HG03469 (cell line): ENCODE measurements at regions not wholly inside any gene's neighbourhood (a gene's known extent, or its start where the extent isn't known, plus 50 kb on each side); places are given as distances from the start of the nearest gene placed in this dataset.
"Not testable (repeated sequence)": the region's sequence is repeated elsewhere in the genome, so short reads cannot be mapped to it uniquely, and the experiment has no call there.

Source experiments
- ATAC-seq: cut with Tn5 transposase; IDR thresholded peaks from one replicate; pipeline ENCODE4 v1.9.1; 2021; ENCODE audit warnings: mild to moderate bottlenecking, moderate library complexity, moderate number of reproducible peaks; ENCODE audit not compliant: unreplicated experiment

DNA sequence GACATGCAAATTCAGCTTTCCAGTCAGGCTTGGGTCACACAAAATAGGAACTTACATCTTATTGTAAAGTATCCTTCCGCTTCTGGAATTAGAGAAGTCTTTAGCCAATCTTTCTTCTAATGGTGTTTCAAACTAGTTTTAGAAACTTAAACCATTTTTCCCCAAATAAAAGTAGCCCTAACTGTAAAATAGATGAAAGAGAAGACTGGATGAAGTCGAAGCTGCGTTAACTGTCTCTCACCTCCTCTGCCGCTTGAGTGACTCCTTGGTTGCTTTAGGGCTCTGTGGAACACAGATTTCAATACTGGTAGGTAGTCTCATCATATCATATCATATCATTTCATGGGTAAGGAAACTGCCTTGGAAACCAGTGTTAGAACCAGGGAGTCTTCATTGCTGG, 498.4 kb downstream of the XIRP2 start:
- ATAC-seq, result no peak

DNA sequence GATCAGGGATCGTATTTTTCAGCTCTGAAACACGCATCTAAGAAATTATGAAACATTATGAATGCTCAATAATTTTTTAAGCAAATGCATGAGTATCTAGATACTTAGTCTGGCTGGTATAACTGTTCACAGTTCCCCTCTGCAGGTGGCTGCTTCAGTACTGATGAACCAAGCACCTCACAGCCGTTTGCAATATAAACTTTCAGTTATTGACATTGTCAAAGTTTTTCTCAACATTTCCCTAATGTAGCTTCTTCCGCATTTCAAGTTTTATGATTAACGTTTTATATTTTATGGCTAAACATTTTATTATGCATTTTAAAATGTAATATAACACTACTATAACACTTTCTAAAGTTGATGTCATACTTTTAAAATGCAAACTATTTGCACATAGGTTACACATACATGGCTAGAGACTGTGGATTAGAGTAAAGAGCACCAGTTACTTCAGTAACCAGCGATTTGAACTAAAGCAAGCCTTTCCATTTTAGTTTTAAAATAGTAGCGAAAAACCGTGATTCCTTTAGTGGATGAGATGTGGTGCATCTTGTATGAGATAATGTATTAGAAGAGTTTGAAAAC, 495.4 kb downstream of the XIRP2 start:
- no peak for ATAC-seq

DNA sequence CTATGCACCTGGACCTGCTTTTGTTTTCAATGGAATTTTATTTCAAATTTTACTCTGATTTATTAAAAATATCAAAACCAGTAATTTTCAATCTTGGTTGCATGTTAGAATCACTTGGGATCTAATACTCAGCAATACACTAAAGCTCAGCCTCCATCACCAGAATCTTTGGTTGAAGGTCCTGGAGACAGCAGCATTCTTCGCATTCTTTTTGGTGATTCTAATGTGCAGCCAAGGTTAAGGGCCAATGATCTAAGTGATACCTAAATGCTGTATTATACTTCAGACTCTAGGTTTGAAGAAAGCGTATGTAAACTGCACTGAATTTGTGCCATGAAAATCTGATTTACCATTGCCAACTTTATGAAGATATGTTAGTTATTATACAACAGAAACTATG, 493.1 kb downstream of the XIRP2 start:
- no peak for ATAC-seq

DNA sequence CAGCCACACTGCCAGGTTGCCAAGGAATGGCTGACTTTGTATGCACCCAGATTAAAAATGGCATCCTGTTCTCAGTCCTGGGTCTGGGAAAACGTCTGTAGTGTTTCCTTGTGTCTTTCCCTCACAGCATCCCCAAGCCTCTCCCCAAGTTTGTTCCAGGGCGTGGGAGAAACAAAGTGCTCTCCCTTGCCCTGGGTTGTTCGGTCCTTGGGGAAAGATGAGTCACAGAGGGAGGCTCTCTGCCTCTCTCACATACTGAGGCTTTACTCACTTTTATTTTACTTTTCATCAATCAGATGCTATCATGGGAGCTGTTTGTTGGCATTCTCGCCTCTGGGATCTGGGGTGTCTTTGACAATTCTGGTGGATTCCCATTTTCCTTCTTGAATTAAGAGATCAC, 492.3 kb downstream of the XIRP2 start:
- no peak for ATAC-seq

DNA sequence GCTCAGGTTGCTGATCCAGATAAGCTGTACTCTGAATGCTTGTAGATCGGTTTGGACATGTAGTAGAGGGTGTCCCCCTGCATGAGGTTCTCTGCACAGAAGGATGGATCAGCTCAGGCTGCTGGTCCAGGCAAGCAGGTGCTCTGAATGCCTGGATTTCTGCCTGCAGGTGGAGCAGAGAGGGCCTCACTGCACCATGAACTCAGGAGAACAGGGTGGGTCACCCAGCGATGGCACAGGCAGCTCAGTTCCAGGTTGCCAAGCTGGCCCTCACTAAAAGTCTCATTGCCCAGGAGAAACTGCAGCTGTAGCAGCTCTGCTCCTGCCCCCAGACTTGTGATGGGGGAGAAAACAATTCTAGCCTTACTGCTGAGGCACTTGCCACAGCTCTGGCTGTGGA, 491.8 kb downstream of the XIRP2 start:
- no peak for ATAC-seq

DNA sequence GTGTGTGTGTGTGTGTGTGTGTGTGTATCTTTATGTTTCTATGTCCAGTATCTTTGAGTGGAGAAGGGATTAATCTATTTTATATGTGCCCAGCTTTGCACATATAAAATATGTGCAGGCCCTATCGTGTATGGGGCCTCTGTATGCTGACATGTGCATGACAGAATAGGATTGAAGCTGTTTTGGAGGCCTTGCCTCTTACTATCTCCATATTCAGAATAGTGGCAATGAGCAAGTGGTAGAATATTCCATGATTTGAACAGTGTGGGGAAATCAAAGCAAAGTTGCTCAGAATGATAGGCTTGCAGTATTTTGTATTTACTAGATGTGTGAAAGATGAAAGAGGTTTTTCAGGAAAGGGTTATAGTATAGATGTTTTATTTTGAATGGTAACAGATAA, 480.8 kb downstream of the XIRP2 start:
- ATAC-seq, result no peak

DNA sequence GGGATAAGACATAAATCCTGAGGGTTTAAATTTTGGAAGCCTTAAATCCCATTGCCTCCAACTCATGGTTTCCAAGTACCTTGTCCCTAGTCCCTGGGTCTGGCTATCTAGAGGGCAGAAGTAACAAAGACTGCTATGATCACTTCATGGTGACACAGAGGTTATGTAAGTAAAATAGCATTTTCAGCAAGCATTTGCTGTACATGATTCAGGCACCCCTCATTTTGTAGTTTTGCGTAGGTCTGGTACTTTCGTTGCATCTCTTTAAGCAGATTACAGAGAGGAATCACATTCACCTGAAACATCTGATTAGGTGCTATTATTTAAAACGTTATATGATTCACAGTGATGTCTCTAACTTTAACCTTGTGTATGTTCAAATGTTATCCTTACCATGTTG, 480.1 kb downstream of the XIRP2 start:
- no peak for ATAC-seq

DNA sequence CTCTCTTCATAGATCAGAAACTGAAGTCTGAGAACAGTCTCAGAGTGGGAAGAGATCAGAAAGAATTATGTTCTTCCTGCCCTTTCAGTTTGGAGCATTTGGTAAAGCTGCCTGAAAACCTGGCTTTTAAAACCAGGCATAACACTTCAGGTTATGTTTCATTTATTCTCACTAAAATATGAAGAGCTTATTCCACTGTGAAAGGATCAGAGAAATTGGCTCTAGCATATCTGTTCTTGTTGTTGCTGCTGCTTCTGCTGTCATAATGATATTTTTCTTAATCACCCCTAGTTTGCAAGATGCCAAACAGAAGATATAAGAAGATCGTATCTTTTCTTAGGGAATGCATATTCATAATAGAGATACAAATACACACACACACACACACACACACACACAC, 476.9 kb downstream of the XIRP2 start:
- ATAC-seq, result no peak

DNA sequence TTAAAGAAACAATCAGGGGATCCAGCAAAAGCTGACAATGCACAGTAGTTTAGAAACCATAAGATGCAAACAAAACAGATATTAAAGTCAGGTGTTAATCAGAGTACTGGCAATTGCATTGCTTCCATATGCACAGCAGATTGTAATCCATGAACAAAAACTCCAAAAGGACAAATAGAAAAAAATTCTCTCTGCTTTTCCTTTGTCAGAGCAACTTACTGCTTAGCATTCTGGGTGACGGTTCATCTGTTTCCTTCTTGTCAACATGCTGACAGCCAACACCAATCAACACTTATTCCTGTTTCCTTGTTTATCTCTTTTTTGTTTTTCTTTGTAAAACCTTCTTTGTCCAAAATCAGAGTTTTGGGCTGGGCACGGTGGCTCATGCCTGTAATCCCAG, 473.1 kb downstream of the XIRP2 start:
- ATAC-seq, result no peak

DNA sequence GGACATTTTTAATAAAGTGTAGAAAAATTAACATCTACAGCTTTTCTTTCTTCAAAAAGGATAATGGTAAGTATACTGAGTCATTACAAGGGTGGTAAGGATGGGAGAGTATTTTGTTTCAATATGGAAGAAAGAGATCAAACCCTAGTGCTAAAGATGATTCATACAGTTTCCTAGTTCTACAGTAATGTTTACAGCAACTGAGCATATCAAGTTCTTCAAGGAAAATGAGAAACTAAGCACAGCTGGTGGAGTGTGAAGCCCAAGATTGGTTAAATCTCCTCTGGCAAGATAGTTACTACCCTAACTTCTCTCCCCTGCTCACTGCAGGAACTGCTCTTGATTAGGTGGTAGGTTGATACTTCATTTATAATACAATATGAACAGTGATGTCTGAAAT, 467.5 kb downstream of the XIRP2 start:
- ATAC-seq, result no peak

DNA sequence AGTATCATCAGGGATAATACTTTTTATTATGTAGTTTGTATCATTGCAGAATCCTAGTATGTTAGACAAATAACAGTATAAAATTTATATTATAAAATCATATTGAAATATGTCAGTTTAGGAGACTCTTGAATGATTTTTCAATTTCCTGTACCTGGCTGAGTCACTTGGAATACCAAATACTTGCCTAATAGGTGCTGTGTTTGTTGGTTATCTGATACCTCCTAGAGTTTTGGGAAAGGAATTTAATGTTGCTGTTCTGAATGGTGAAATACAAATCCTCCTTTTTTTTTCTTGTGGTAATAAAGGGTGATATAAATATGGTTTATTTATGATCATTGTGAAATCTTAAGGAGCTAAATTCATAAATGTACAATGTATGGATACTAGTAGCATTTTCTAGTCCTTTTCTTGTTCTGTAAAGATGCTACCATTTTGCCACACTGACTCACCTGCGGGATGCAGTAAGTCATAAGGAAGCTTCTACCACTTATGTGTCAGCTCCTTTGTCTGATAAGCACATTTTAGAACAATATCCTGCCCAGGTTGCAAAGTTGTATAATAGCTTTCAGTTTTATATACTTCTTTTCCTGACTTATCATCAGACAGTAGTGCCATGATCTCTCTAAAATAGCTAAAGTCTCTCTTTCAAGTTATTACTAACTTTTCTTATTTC, 465.5 kb downstream of the XIRP2 start:
- ATAC-seq, result no peak

DNA sequence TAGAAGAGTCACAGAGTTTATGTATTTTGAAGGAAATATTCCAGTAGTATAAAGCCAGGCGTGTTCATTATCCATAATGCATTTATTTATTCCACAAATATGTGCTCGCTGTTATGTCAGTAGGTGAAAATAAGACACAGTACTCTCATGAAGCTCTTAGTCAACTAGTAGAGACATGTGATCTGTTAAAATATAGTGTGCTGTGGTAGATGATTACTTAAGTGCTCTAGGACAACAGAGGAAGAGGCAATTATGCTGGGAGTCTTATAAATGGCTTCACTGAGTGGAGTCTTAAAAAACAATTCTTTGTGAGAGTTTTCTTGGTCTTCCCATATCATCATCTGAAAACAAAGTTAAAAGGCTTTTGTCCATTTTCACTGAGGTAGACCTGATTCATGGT, 457.3 kb downstream of the XIRP2 start:
- ATAC-seq, result no peak

DNA sequence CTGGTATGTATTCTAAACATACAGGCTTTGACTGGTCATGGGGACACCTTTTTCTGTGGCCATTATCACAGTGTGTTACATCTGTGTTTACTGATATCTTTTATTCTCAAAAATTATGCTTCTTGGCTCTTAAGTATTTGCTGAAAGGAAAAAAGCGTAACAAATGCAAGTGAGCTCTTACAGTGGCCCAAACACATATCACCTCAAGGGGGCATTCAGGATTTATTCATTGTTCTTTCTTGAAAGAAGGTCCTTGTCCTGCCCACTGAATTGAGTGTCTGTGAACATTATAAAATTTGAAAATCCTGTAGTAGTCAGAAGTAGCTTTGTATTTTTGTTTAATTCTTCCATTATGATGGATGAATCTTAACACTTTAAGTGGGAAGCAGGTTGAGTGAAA, 454.5 kb downstream of the XIRP2 start:
- no peak for ATAC-seq

DNA sequence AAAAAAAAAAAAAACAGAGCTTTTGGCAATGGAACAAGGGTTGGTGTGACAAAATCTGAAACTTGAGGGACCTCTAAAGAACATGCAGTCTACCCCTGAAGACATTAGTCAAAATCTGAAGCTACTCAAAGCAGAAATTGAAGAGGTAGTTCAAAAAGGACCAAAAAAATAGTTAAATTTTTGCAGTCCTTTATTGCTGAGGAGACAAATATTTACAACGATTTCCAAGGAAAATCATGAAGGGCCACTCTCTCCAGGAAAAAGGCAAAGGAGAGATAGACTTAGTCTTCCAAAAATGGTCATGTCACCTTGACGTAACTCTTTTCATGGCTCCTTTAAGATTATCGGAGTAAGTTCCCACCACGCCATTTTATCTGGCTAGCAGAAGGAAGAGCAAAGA, 452.0 kb downstream of the XIRP2 start:
- no peak for ATAC-seq

DNA sequence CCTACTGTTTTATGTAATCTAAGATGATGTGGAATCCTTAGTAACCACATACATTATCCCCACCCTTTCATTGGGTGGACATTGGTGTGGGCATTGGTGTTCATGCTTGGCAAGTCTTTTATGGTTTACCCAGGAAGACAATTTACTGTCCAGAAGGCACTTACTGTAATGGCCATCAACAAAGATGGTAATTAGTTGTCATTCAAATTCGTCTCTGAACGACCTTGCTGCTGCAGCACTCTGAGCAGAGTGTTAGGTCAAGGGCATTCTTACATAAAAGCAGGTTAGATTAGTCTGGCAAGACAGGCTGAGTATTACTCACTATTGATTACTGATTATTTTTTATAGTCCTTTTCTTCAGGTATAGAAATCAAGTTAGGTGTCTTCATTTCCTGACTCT, 447.9 kb downstream of the XIRP2 start:
- ATAC-seq, result no peak

DNA sequence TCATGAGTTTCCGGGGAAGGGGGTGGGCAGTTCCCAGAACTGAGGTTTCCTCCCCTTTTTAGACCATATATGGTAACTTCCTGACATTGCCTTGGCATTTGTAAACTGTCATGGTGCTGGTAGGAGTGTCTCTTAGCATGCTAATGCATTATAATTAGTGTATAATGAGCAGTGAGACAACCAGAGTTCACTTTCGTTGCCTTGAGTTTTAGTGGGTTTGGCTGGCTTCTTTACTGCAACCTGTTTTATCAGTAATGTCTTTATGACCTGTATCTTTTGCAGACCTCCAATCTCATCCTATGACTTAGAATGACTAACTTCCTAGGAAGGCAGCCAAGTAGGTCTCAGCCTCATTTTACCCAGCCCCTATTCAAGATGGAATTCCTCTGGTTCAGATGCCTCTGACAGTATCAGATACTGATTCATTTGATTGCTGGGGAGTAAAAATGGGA, 447.3 kb downstream of the XIRP2 start:
- ATAC-seq, result no peak

DNA sequence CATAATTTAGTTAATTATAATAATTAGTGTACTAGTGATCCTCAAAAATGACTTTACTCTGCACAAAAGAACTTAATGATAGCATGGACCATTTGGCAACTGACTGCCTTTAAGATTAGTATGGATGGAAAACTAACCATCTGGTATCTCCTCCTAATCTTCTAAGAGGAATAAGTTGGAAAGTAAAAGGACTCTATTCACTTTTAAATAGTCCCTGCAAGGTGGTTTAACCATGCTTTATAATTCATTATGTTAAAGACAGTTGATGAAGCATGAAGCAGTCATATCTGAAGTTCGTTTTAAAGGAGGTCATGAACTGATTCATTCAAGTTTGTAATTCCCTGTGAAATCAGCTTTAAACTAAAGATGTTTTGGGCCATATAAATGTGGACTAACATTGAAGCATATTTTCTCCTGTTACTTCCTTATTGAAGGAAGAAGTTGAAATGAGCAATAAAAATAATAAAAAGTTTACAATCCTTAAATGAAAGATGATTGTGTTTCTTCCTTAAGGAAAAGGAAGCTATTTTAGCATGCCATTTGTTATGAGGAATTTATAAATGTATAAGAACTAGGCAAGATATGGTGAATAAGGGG, 446.0 kb downstream of the XIRP2 start:
- ATAC-seq, result no peak

DNA sequence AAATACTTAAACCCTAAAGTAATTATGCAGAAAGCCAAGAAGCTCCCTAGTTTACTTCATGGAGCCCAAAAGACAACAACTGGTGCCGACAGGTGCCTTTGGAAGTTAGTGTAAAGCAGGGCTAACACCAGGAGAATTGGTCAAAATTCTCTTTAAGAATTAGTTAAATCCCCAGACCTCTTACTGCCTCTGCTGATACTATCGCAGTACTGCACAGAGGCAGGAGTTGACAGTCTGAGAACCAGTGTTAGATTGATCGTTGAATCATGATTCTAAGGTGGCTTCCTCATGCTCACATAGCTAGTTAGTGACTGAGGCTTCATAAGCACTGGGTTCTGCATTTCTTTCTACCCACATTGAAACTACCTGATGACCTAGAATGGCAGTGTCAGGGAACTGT, 445.0 kb downstream of the XIRP2 start:
- ATAC-seq, result no peak

DNA sequence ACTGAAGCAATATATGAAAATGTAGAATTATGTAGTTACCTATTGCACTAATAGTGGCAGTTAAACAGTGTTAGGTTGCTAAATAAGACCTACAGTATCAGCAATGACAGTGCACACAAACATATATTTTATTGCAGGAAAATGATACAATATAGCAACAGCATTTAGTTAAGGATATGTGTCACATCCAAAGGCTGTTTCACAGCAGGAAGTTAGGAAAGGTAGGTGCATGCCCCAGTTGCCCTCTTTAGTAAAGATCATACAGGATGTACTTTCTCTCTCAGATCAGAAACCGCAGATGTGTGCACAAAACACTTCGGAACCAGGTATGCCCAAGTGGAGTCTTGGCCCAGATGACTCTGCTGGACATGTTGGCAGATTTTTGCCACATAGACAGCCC, 444.1 kb downstream of the XIRP2 start:
- ATAC-seq, result no peak

DNA sequence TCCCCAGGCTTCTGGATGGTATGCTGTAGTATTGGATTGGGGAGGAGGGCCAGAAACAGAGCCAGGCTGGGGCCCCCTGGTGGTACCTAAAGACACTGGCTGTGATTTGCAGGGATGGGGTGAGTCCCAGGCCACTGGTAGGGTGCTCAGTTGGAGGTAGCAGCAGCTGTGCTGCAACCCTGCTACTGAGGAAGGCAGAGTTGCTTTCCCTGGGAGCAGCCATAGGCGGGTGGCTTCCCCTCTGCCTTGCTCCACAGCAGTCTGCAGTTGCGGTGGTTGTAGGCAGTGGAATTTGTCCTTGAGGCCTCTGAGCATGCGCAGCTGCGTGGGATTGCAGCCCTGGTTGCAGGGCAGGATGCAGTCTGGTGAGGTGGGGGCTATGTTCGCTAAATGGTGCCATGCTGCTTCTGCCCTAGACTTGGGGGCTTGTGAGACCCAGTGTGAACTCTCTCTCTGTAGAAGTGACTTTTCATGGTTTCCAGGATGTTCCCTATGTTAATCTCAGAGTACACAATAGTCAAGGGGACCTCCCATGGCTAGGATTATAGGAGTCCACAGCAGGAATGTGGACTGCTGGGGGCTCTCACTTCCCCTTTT, 443.5 kb downstream of the XIRP2 start:
- ATAC-seq, result no peak

DNA sequence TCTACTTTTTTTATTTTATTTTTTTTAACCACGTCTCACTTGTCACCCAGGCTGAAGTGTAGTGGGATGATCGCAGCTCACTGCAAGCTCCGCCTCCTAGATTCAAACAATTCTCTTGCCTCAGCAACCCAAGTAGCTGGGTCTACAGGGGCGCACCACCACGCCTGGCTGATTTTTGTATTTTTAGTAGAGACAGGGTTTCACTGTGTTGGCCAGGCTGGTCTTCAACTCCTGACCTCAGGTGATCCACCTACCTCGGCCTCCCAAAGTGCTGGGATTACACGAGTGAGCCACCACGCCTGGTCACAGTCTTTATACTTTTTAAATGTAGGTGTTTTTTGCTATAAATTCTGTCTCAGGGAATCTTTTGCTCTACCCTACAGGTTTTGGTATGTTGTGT, 440.5 kb downstream of the XIRP2 start:
- not testable (repeated sequence) for ATAC-seq

DNA sequence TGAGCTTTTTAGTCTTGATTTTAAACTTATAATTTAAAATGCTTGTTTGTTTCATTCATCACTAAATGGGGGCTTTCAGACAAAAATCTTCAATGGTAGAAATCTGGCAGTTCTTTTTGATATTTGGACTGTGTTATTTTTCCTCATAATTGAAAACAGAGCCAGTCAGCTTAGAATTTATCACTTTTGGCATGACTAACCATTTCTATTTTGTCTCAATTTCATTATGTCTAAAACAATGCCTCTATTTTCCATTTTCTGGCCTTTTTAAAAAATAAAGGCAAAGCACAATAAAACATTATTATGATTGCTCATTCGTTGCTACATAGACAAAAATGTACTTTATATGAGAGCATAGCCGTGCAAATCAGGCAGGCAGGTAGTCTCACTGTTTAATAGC, 434.5 kb downstream of the XIRP2 start:
- no peak for ATAC-seq
